Upper lobe of left lung (tissue), 6 donors: ENCODE measurements at regions not wholly inside any gene's neighbourhood (a gene's known extent, or its start where the extent isn't known, plus 50 kb on each side); places are given as distances from the start of the nearest gene placed in this dataset.

ENCODE experiments used
- ATAC-seq, 2 donors: fragments of 200-7000 bp; cut with Tn5 transposase; one replicate each; pipeline ENCODE4 v1.9.1; 2022; ENCODE audit warnings: mild to moderate bottlenecking in 2 of 2, moderate library complexity in 2 of 2; ENCODE audit not compliant: low FRiP score in 2 of 2
- DNase-seq, 2 donors: peaks; one replicate each; pipeline ENCODE4 v3.0.0-alpha.2; 2019 to 2020
- H3K27ac ChIP-seq, 4 donors: fragments of 200-600 bp; sonication (generic); one replicate each; pipeline ENCODE4 v1.5.1; 2016 to 2019
- H3K27me3 ChIP-seq, 4 donors: fragments of 200-600 bp; sonication (generic); one replicate each; pipeline ENCODE4 v1.5.1; 2017 to 2019
- H3K36me3 ChIP-seq, 4 donors: fragments of 200-600 bp; sonication (generic); one replicate each; pipeline ENCODE4 v1.5.1; 2016 to 2019
- H3K4me1 ChIP-seq, 4 donors: fragments of 200-600 bp; sonication (generic); one replicate each; pipeline ENCODE4 v1.5.1; 2018 to 2019
- H3K4me3 ChIP-seq, 4 donors: fragments of 200-600 bp; sonication (generic); one replicate each; pipeline ENCODE4 v1.5.1; 2017 to 2019; ENCODE audit warnings: mild to moderate bottlenecking in 2 of 4, moderate library complexity in 1 of 4
- H3K9me3 ChIP-seq, 4 donors: fragments of 200-600 bp; sonication (generic); one replicate each; pipeline ENCODE4 v1.5.1; 2018 to 2019
- CTCF ChIP-seq, 6 experiments: fragments of 450-650 bp in 4 of 6; fragments of 200-600 bp in 2 of 6; sonication (generic) in 2 of 6; IDR thresholded peaks; one replicate each; pipeline ENCODE4 v1.5.1; 2016 to 2019; ENCODE audit warnings: antibody characterized with exemption in 6 of 6
- EP300 ChIP-seq, 4 donors: sonication (generic); formaldehyde crosslinking; IDR thresholded peaks; one replicate each; pipeline ENCODE4 v1.5.1; 2017; ENCODE audit warnings: antibody characterized with exemption in 4 of 4, control low read depth in 2 of 4
- POLR2A ChIP-seq, 4 donors: fragments of 450-650 bp; IDR thresholded peaks; one replicate each; pipeline ENCODE4 v1.5.1; 2016 to 2017; ENCODE audit warnings: antibody characterized with exemption in 4 of 4, mild to moderate bottlenecking in 2 of 4
- POLR2AphosphoS5 ChIP-seq, 2 donors: sonication (generic); formaldehyde crosslinking; IDR thresholded peaks; one replicate each; pipeline ENCODE4 v1.5.1; 2017; ENCODE audit warnings: antibody characterized with exemption in 2 of 2
- WGBS, 2 donors: methylation state at CpG; one replicate each; pipeline ENCODE4 v1.1.5; 2017 to 2018; 5-methylcytosine and 5-hydroxymethylcytosine counted together
- donor health status: DM: no; HTN: no; CAD: no; lungs with moderate emphysema.
- donor health status: DM: no; HTN: yes; CAD: no; lungs with severe emphysema.

GRCh38 chr16:76768316-76768715 is 422.7 kb upstream of the MON1B start:
- no peak overlapping the region for H3K27ac ChIP-seq
- DNase-seq, result no peak
- 89 to 93% methylated on average over 3 of the region's 3 CpGs for WGBS, 2 donors
- TF ChIP-seq POLR2A (IDR thresholded peaks at IDR 0.05), result no peak
- no peak for TF ChIP-seq CTCF (IDR thresholded peaks at IDR 0.05)
- TF ChIP-seq EP300 (IDR thresholded peaks at IDR 0.05), result no peak
- TF ChIP-seq POLR2AphosphoS5 (IDR thresholded peaks at IDR 0.05), result no peak
- no peak overlapping the region for H3K4me3 ChIP-seq
- no peak for ATAC-seq
- no peaks in the 10 kb centered on the region for H3K36me3 ChIP-seq
- H3K27me3 ChIP-seq, result no peaks in the 10 kb centered on the region
- no peaks in the 10 kb centered on the region for H3K4me1 ChIP-seq
- peaks cover 0 to 4% (median 2%) of the 10 kb centered on the region in 4 donors for H3K9me3 ChIP-seq

- WGBS, 2 donors, result 88 to 93% methylated on average over 8 of the region's 8 CpGs
Measured at GRCh38 chr16:76768948-76769347, 422.0 kb upstream of the MON1B start.

GRCh38 chr16:76771216-76771615 is 419.8 kb upstream of the MON1B start:
- TF ChIP-seq POLR2A (IDR thresholded peaks at IDR 0.05) (no peak), POLR2AphosphoS5 (IDR thresholded peaks at IDR 0.05) (no peak)
- no peaks in the 10 kb centered on the region for H3K4me1 ChIP-seq
- no peak overlapping the region for H3K27ac ChIP-seq
- H3K27me3 ChIP-seq, result no peaks in the 10 kb centered on the region
- ATAC-seq (no peak), DNase-seq (no peak)
- H3K9me3 ChIP-seq, result no peaks in the 10 kb centered on the region
- 68 to 73% methylated on average over 1 of the region's 1 CpG for WGBS, 2 donors
- no peak overlapping the region for H3K4me3 ChIP-seq
- H3K36me3 ChIP-seq, result no peaks in the 10 kb centered on the region

More at GRCh38 chr16:76768948-76769347, 422.0 kb upstream of the MON1B start:
- Histone ChIP-seq H3K9me3 (no peaks in the 10 kb centered on the region), H3K36me3 (no peaks in the 10 kb centered on the region), H3K27ac (no peak overlapping the region), H3K27me3 (no peaks in the 10 kb centered on the region), H3K4me3 (no peak overlapping the region), H3K4me1 (no peaks in the 10 kb centered on the region)
- DNase-seq, result peak in 1 of 2 donors; percentile 8
- TF ChIP-seq POLR2AphosphoS5 (IDR thresholded peaks at IDR 0.05) (no peak), POLR2A (IDR thresholded peaks at IDR 0.05) (no peak), CTCF (IDR thresholded peaks at IDR 0.05) (no peak), EP300 (IDR thresholded peaks at IDR 0.05) (no peak)
- ATAC-seq, result peak in 1 of 2 donors; percentile 10

GRCh38 chr16:76777721-76778465 is 413.1 kb upstream of the MON1B start:
- Histone ChIP-seq H3K27ac (no peak overlapping the region), H3K27me3 (no peaks in the 10 kb centered on the region), H3K4me3 (no peak overlapping the region), H3K4me1 (no peaks in the 10 kb centered on the region), H3K9me3 (no peaks in the 10 kb centered on the region), H3K36me3 (no peaks in the 10 kb centered on the region)
- no peak for ATAC-seq
- no peak for DNase-seq
- no peak for TF ChIP-seq POLR2A (IDR thresholded peaks at IDR 0.05)
- 69 to 71% methylated on average over 7 of the region's 7 CpGs for WGBS, 2 donors

- Histone ChIP-seq H3K4me3 (no peak overlapping the region), H3K9me3 (no peaks in the 10 kb centered on the region), H3K27me3 (no peaks in the 10 kb centered on the region), H3K27ac (no peak overlapping the region), H3K36me3 (no peaks in the 10 kb centered on the region), H3K4me1 (no peaks in the 10 kb centered on the region)
- no peak for TF ChIP-seq POLR2A (IDR thresholded peaks at IDR 0.05)
- no peak for TF ChIP-seq EP300 (IDR thresholded peaks at IDR 0.05)
- TF ChIP-seq POLR2AphosphoS5 (IDR thresholded peaks at IDR 0.05), result no peak
- TF ChIP-seq CTCF (IDR thresholded peaks at IDR 0.05), result no peak
- DNase-seq (no peak), ATAC-seq (peak in 1 of 2 donors; percentile 40)
Measured at GRCh38 chr16:76780556-76780955, 410.4 kb upstream of the MON1B start.

- Histone ChIP-seq H3K36me3 (no peaks in the 10 kb centered on the region), H3K27me3 (no peaks in the 10 kb centered on the region), H3K9me3 (no peaks in the 10 kb centered on the region), H3K4me1 (no peaks in the 10 kb centered on the region), H3K27ac (no peak overlapping the region), H3K4me3 (no peak overlapping the region)
- no peak for TF ChIP-seq POLR2AphosphoS5 (IDR thresholded peaks at IDR 0.05)
- TF ChIP-seq EP300 (IDR thresholded peaks at IDR 0.05), result no peak
- TF ChIP-seq POLR2A (IDR thresholded peaks at IDR 0.05), result no peak
- TF ChIP-seq CTCF (IDR thresholded peaks at IDR 0.05), result no peak
- no peak for ATAC-seq
- DNase-seq, result no peak
- 59 to 64% methylated on average over 5 of the region's 5 CpGs for WGBS, 2 donors
Measured at GRCh38 chr16:76784530-76784929, 406.5 kb upstream of the MON1B start.
